PFSK-1 (cell line): ENCODE measurements at regions not wholly inside any gene's neighbourhood (a gene's known extent, or its start where the extent isn't known, plus 50 kb on each side); places are given as distances from the start of the nearest gene placed in this dataset.

Experiments used
- POLR2AphosphoS5 ChIP-seq: IDR thresholded peaks from 2 replicates; pipeline ENCODE4 v1.6.1; 2012; ENCODE audit warnings: low read depth, mild to moderate bottlenecking, control low read depth, low read length, moderate library complexity
- REST ChIP-seq, 2 experiments: IDR thresholded peaks; 2 replicates each; pipeline versions ENCODE4 v1.6.1 to v1.8.0; 2011 to 2012; ENCODE audit warnings: low read depth in 2 of 2, low read length in 2 of 2, control low read depth in 1 of 2, inconsistent platforms in 1 of 2, mild to moderate bottlenecking in 1 of 2, moderate library complexity in 1 of 2; ENCODE audit not compliant: insufficient read depth in 1 of 2
- TAF1 ChIP-seq: IDR thresholded peaks from 2 replicates; pipeline ENCODE4 v1.6.1; 2012; ENCODE audit warnings: low read length, control low read depth, borderline replicate concordance; ENCODE audit not compliant: insufficient read depth

DNA sequence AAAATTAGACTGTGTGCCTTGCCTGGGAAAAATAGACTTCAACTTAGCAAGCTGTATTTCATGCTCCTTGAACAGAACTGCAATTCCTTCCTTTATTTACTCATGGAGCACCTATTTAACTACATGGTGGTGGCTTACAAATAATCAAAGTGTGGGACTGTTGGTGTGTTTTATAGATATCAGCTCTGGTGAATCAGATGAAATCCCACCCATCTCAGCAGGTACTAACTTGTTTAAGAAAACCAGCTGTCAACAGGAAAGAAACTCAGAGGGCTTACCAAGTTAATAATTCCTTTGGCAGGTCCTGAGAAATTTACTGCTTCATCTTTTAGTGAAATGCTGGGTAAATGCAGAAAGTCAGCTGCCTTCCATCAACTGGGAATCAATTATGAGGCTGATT, 830.6 kb downstream of the SLC4A3 start:
- TF ChIP-seq REST (IDR thresholded peaks at IDR 0.05; ENCODE audit: insufficient read depth in 1 of 2, low read depth in 2 of 2, low read length in 2 of 2) (no peak), POLR2AphosphoS5 (no peak), TAF1 (no peak)
